ENCODE measurements at regions not wholly inside any gene's neighbourhood (a gene's known extent, or its start where the extent isn't known, plus 50 kb on each side); places are given as distances from the start of the nearest gene placed in this dataset.

DNA sequence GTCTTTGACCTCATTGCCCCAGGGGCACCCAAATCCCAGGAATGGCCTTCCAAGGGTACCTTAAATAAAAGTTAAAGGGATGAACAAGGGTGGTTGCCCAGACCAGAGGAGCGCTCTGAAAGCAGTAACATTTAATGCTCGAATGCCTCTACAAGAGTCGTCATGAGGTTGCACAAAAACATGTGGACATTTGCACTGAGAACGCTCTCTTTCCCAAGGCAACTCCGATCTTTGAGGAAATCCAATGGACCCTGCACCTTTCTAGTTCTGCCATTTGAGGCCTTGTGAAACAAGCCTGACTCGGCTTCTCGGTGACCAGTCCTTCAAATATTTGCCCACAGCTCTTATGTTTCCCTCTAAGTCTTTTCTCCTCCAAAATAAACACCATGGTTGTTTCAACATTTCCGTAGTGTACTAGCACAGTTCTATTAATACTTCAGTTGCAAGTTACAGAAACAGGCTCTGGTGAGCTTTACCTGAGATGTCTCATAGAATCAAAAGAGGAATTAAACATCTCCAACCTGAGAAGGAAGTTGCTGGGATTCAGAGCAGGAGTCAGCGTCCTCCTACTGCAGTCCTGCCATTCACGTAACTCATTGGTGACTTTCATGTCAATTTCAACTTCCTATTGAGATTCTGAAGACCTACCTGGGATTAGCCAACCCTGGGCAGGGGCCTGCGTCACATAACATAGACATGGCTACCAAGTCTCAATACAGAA lies 168.8 kb upstream of the RAI14 start:
- no peak for DNase-seq

GRCh38 chr5:34487956-34488355 lies 168.2 kb upstream of the RAI14 start:
- no peak for DNase-seq

GRCh38 chr5:34488984-34489383 lies 167.1 kb upstream of the RAI14 start:
- DNase-seq = no peak

- DNase-seq = no peak
Measured at GRCh38 chr5:34490506-34491250, 165.4 kb upstream of the RAI14 start.

DNA sequence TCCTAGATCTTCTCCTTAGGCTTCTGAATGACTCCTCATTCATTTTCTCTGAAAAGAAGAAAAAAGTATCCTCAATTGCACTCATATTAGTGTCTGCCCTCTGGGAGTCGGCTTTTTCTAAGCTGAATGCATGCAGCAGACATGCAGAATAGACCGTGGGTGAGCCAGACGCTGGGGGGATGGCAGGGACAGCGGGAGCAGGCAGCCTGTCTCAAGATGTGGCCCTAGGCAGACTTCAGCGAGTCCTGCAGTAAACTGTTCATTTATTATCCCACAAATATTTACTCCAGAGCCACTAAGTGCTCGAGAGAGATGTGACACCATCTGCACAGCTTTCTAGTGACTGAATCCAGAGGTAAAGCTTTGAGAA lies 164.9 kb upstream of the RAI14 start:
- no peak for DNase-seq

DNA sequence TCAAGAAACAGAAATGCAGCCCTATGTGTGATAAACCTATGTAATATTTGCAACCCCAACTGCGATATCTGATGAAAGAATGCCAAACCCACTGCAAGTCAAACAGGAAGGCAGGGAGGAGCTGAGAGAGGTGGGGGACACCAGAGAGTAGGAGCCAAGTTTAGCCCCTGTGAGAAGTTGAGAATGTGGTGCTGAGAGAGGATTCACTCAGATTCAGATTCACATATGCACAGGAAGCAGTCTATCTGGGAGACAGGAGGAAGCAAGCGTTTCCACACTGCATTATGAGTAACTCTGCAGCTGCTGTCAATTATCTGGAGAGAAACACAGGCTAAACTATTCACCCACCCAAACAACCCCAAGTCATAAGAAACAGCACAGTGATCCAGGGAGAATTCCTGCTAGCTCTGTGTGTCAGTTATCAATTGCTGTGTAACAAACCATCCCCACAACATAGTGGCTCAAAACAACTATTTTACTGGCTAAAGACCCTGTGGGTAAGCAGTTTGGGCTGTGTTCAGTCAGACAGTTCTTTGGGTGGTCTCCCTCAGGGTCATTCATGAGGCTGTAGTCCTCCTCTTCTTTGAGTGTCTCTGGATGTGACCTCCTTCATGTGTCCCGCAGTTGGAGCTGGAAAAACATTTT lies 161.9 kb upstream of the RAI14 start:
- no peak for DNase-seq

- no peak for DNase-seq
Measured at GRCh38 chr5:34495178-34495577, 160.9 kb upstream of the RAI14 start.

GRCh38 chr5:34496260-34496691 lies 159.9 kb upstream of the RAI14 start:
- DNase-seq = no peak

DNA sequence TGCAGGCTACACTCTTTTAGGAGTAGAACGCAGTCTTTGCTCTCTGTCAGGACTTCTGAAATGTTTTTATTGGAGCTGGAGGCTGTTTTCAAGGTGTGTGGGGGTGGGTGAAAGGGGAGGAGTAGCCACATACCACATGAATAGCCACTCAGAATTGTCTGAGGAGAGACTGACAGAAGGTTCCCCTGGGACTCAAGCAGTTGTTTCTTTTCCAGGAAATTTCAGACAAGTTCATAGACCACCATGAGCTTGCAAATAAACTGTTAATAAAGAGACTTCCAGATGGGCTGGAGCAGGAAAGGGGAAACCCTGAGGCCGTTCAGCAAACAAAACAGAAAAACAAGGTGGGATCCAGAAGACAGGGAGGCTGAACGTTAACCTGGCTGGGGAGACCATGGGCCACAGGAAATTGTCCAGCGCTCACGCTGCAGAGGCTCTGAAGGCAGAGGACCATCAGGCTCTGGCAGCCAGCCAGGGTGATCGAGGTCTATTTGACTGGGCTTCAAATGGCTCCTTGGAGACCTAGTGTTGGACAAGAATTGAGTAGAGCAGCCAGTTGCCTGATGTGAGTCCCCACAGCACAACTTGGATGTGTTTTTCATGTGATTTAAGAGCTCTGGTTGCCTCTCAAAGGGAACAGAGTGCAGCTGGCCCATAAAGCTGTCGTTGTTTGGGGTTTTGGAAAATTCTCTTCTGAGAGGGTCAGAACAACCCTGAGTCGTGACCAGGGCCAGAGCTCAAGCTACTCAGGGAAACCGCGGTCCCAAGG lies 159.2 kb upstream of the RAI14 start:
- DNase-seq = no peak

GRCh38 chr5:34497470-34497808 lies 158.7 kb upstream of the RAI14 start:
- no peak for DNase-seq

- DNase-seq = no peak
Measured at GRCh38 chr5:34498572-34498971, 157.6 kb upstream of the RAI14 start.

DNA sequence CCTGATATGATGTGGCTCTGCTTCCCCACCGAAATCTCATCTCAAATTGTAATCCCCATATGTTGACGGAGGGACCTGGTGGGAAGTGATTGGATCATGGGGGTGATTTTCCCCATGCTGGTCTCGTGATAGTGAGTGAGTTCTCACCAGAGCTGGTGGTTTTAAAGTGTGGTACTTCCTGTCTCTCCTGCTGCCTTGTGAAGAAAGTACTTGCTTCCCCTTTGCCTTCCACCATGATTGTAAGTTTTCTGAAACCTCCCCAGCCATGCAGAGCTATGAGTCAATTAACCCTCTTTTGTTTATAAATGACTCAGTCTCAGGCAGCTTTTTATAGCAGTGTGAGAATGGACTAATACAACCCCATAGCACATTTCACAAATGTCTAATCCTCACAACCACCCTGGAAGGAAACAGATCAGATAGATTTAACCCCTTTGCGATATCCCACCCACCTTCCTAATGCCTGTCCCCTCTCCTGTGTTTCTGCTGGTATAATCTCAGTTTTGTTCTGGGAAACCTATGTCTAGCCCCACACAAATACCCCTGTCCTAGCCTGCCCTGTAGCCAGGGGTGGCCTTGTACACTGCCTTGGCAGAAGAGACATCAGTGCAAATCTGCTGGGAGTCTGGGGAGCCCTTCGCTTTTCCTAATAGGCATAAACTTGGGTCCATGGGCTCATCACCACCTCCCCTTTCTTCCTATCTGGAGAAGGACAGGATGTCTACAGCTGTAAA lies 157.0 kb upstream of the RAI14 start:
- DNase-seq = no peak

DNA sequence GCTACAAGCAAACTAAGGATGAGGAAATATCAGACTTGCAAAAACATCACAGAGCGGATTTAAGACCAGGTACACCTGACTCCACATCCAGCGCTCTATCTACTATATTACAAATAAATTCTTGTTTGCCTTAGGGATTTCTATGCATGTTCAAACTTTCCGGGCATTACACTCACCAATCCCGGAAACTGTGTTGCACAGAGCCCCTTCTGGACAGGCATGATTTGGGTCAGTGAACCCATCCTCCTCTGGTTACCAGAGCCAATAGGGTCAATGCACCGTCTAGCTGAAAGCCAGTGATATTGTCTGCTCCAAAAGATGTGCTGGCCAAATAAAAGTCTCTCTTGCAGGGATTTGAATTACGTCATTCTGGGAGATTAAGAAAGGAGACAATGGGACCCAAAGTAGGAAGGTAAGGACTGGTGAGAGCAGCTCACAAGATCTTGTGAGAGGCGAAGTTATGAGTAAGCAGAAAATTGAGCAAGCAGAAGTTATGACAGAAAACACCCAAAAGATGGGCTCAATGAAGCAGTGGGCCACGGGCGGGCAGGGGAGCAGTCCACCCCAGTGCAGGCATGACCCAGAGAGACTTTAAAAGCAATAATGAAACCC lies 155.8 kb upstream of the RAI14 start:
- DNase-seq = no peak

DNA sequence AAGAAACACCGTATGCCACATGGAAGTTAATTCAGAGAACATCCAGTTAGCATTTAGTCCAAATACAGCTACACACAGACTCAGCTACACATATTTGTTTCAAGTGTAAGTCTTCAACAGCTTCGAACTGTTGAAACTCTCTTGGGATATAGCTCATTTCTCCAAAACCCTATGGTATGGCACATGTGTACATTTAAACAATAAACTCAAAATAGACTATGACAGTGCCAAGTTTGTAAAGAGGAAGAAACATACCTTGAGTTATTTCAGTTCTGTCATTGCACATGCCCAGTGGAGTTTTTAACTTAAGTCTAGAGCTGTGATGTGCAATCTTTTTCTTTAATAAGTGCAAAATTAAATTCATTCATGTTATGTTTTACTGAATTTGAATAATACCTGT lies 155.1 kb upstream of the RAI14 start:
- no peak for DNase-seq

- peak; percentile 51 for DNase-seq
Measured at GRCh38 chr5:34501840-34502239, 154.3 kb upstream of the RAI14 start.

DNA sequence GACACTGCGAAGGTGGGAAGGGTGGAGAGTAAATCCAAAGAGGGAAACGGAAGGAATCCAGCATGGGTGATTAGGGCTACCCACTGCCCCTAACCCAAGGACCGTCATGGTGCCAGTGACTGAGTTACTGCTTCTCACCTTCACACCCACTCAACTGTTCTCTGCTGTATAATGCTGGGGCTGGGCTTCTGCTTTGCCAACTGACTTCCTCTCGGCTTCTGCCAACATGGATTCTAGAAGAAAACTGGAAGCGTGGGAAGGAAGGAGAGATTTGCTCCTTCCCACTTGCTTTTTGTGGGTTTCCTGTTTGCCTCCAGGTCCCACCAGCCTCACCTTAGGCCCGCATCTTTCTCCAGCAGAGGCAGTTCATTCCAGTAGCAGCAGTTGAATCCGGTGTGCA lies 153.5 kb upstream of the RAI14 start:
- no peak for DNase-seq

GRCh38 chr5:34503379-34504253 lies 152.5 kb upstream of the RAI14 start:
- DNase-seq = peak; percentile 20

DNA sequence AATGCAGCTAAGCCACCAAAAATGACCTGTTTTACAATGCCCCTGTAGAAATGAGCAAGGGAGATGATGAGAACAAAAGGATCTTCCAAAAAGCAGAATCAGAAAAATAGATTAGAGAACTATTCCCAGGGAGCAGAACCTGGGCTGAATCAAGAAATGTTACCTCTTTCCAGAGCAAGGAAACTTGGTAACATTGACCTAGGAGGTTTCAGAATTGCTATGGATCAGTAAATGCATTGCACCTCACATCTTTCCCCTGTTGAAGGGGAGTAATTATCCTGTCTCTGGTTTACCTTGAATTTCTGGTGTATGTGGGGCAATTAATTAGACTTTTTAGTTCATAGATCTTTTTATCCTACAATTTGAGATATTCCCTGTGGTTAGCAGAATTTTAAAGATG lies 151.2 kb upstream of the RAI14 start:
- DNase-seq = no peak

GRCh38 chr5:34505731-34506130 lies 150.4 kb upstream of the RAI14 start:
- no peak for DNase-seq

DNA sequence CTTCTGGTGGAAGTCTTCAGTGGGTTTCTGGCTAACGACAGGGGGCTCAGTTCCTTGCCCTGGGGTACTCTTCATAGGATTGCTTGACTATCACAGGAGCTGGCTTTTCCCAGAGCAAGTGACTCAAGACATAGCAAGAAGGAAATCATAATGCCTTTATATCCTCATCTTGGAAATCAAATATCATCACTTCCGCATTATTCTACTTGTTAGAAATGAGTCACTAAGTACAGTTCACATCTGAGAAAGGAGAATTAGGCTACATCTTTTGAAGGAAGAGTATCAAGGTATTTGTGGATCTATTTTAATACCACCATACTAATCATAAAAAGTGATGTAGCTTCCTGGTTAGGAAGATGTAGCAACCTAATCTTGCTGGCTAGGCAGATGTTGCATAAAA lies 148.2 kb upstream of the RAI14 start:
- DNase-seq = no peak

DNA sequence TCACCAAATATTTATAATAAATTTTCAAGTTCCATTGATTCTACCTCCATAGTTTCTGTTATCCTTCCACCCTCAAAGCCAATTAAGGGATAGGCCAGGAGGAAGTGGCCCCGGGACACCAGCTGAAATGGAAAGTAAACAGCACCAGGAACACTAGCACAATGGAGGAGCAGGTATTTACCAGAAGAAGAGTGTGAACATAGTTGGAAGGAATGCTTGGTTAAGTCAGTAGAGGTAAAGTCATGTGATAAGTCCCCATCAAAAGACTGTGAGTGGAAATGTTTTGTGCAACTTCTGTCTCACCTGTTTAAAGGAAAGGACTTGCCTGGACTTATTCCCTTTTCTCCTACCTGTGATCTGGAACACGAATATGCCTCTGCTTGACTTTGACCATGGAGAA lies 146.7 kb upstream of the RAI14 start:
- no peak for DNase-seq
